ENCODE measurements at regions not wholly inside any gene's neighbourhood (a gene's known extent, or its start where the extent isn't known, plus 50 kb on each side); places are given as distances from the start of the nearest gene placed in this dataset.

DNA sequence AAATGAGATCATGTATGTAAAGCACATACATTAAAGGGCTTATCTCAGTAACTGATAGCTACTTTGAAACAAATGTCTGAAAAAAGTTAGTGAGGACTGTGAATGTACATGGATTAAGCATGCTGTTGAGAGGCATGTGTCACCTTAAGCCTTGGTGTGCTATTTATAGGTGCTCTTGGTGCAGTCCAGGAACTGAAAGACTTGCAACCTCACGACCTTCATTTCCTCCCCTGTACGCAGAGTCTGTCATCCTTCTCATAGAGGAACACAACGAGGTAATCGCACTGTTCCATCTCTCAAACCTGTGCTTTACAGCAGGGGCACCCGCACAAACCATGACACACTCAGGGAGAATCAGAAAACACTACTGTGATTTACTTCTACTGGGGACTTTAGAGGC, 65.6 kb downstream of the UFM1 start (continued):
- peak; percentile 52; the same call in 1 of the 2 replicates for TF ChIP-seq YY1 (IDR thresholded peaks at IDR 0.05; ENCODE audit: low read depth, low read length)
- no peak for TF ChIP-seq CUX1 (IDR thresholded peaks at IDR 0.05; ENCODE audit: insufficient replicate concordance, low read depth, low read length)
- TF ChIP-seq IRF4 (IDR thresholded peaks at IDR 0.05; ENCODE audit: low read depth, low read length), result 0 out of 2 replicates have a peak, but pooled peaks have one; percentile 47
- TF ChIP-seq JUNB (IDR thresholded peaks at IDR 0.05), result 0 out of 2 replicates have a peak, but pooled peaks have one; percentile 13
- TF ChIP-seq ETV6 (conservative IDR thresholded peaks at IDR 0.05 in 1 of 2, IDR thresholded peaks at IDR 0.05 in 1 of 2; ENCODE audit: borderline replicate concordance in 1 of 2, low read depth in 1 of 2), result peak in 1 of 2 experiments; percentile 52; a peak in 1 of 4 replicates
- 0 out of 2 replicates have a peak, but pooled peaks have one; percentile 39 for TF ChIP-seq POLR2AphosphoS5 (IDR thresholded peaks at IDR 0.05; ENCODE audit: low read length)
- TF ChIP-seq POLR2A (IDR thresholded peaks at IDR 0.05; ENCODE audit: low read depth, low read length), result peak; percentile 66
- peak; percentile 36; the same call in 1 of the 2 replicates for TF ChIP-seq CREB1 (IDR thresholded peaks at IDR 0.05; ENCODE audit: low read depth)
- TF ChIP-seq TAF1 (IDR thresholded peaks at IDR 0.05; ENCODE audit: borderline replicate concordance, low read depth, low read length), result peak; percentile 58; the same call in 1 of the 2 replicates

All from GM12878 (cell line).